ENCODE measurements at regions not wholly inside any gene's neighbourhood (a gene's known extent, or its start where the extent isn't known, plus 50 kb on each side); places are given as distances from the start of the nearest gene placed in this dataset.

DNA sequence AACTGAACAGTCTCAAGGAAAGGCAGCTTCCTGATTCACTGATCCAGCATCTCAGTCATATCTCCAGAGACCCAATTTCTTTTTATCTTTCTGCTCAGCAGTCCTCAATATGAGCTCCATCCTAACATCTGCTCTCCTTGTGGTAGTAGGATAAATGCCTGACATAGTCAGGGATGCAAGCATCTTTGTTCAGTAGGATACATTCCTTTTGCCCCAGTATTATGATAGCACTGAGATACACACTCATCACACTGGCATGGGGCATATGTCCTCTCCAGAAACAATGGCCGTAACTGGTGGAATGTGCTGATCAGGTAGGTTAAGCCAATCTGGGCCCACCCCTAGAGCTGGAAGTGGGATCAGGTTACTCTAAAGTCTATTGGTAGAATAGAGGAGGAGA lies 207.2 kb downstream of the ETAA1 start:
- Histone ChIP-seq H3K4me1 (ENCODE audit: control insufficient read depth, extremely low read depth, insufficient read depth, low read length) (no peaks in the 10 kb centered on the region), H3K9me1 (ENCODE audit: control insufficient read depth, extremely low read depth, insufficient read depth, low read length) (no peaks in the 10 kb centered on the region), H3K79me2 (ENCODE audit: control insufficient read depth, insufficient read depth, low read length) (no peaks in the 10 kb centered on the region), H2AFZ (ENCODE audit: control insufficient read depth, low read length) (no peak overlapping the region), H3K27ac (ENCODE audit: control insufficient read depth, insufficient read depth, low read length) (no peak overlapping the region), H3K4me2 (ENCODE audit: control insufficient read depth, extremely low read depth, insufficient read depth, low read depth, low read length) (no peak overlapping the region), H3K9ac (ENCODE audit: control insufficient read depth, extremely low read depth, insufficient read depth, low read length) (no peak overlapping the region), H3K27me3 (ENCODE audit: control insufficient read depth, extremely low read depth, insufficient read depth, low read length) (no peaks in the 10 kb centered on the region), H3K9me3 (ENCODE audit: control insufficient read depth, low read depth, low read length) (no peaks in the 10 kb centered on the region), H3K36me3 (ENCODE audit: control insufficient read depth in 2 of 2, extremely low read depth in 1 of 2, insufficient read depth in 2 of 2, low read length in 2 of 2) (no peaks in the 10 kb centered on the region), H3K4me3 (ENCODE audit: control insufficient read depth in 2 of 3, extremely low read depth in 1 of 3, insufficient read depth in 2 of 3, low read depth in 1 of 3, low read length in 3 of 3) (no peak overlapping the region), H4K20me1 (ENCODE audit: control insufficient read depth, extremely low read depth, insufficient read depth, low read length) (no peaks in the 10 kb centered on the region)
- FAIRE-seq (no peak), DNase-seq (ENCODE audit: low read depth, low spot score) (no peak)
- dilution Hi-C loops (cut with MboI; ENCODE audit: extremely low pct_ligation_motif_present, low sequenced_read_pairs): no loop called here
- TF ChIP-seq EZH2 (IDR thresholded peaks at IDR 0.05; ENCODE audit: low read length) (no peak), CTCF (optimal IDR thresholded peaks at IDR 0.05 in 1 of 3, IDR thresholded peaks at IDR 0.05 in 1 of 3, conservative IDR thresholded peaks at IDR 0.05 in 1 of 3; ENCODE audit: extremely low read depth in 1 of 3, insufficient read depth in 2 of 3, low read length in 3 of 3) (no peak)

DNA sequence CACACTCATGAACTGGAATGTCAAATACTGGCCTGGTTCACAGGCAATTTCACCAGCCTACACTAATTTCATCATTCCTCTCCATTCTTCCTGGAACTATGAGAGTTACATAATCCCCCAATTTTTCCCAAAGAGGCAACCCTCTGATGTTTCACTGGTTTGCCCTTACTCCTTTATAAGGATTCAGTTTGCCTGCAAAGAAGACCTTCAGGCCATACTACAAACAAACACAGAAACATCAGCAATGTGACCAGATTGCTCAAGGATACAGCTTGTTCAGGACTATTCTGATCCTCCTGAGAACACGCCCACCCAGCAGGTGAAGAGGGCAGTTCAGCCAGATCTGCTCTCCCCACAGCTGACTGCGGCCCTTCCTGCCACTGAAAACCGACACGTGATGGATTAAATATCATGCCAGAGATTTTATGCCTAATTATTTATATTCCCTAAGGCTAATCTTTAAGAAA lies 215.5 kb downstream of the ETAA1 start:
- no peak overlapping the region for H2AFZ ChIP-seq (ENCODE audit: control insufficient read depth, low read length)
- H4K20me1 ChIP-seq (ENCODE audit: control insufficient read depth, extremely low read depth, insufficient read depth, low read length): no peaks in the 10 kb centered on the region
- H3K27ac ChIP-seq (ENCODE audit: control insufficient read depth, insufficient read depth, low read length): no peak overlapping the region
- no peaks in the 10 kb centered on the region for H3K9me3 ChIP-seq (ENCODE audit: control insufficient read depth, low read depth, low read length)
- FAIRE-seq (no peak), DNase-seq (ENCODE audit: low read depth, low spot score) (no peak)
- no peaks in the 10 kb centered on the region for H3K4me1 ChIP-seq (ENCODE audit: control insufficient read depth, extremely low read depth, insufficient read depth, low read length)
- H3K36me3 ChIP-seq (ENCODE audit: control insufficient read depth in 2 of 2, extremely low read depth in 1 of 2, insufficient read depth in 2 of 2, low read length in 2 of 2): no peaks in the 10 kb centered on the region
- H3K4me3 ChIP-seq (ENCODE audit: control insufficient read depth in 2 of 3, extremely low read depth in 1 of 3, insufficient read depth in 2 of 3, low read depth in 1 of 3, low read length in 3 of 3): no peak overlapping the region
- no peaks in the 10 kb centered on the region for H3K79me2 ChIP-seq (ENCODE audit: control insufficient read depth, insufficient read depth, low read length)
- no peaks in the 10 kb centered on the region for H3K9me1 ChIP-seq (ENCODE audit: control insufficient read depth, extremely low read depth, insufficient read depth, low read length)
- H3K9ac ChIP-seq (ENCODE audit: control insufficient read depth, extremely low read depth, insufficient read depth, low read length): no peak overlapping the region
- dilution Hi-C loops (cut with MboI; ENCODE audit: extremely low pct_ligation_motif_present, low sequenced_read_pairs): no loop called here
- no peak for TF ChIP-seq CTCF (optimal IDR thresholded peaks at IDR 0.05 in 1 of 3, IDR thresholded peaks at IDR 0.05 in 1 of 3, conservative IDR thresholded peaks at IDR 0.05 in 1 of 3; ENCODE audit: extremely low read depth in 1 of 3, insufficient read depth in 2 of 3, low read length in 3 of 3)
- TF ChIP-seq EZH2 (IDR thresholded peaks at IDR 0.05; ENCODE audit: low read length): no peak
- no peak overlapping the region for H3K4me2 ChIP-seq (ENCODE audit: control insufficient read depth, extremely low read depth, insufficient read depth, low read depth, low read length)
- H3K27me3 ChIP-seq (ENCODE audit: control insufficient read depth, extremely low read depth, insufficient read depth, low read length): no peaks in the 10 kb centered on the region
